Dedifferentiated amniotic fluid mesenchymal stem cell (primary cell): ENCODE measurements at regions not wholly inside any gene's neighbourhood (a gene's known extent, or its start where the extent isn't known, plus 50 kb on each side); places are given as distances from the start of the nearest gene placed in this dataset.
"Not testable (repeated sequence)": the region's sequence is repeated elsewhere in the genome, so short reads cannot be mapped to it uniquely, and the experiment has no call there.

Experiments
- DNase-seq: peaks from one replicate; pipeline ENCODE4 v3.0.0-alpha.2; 2016; ENCODE audit errors: extremely low spot score

- DNase-seq, result peak; percentile 89
Measured at GRCh38 chr15:69760890-69761568, 308.4 kb downstream of the RPLP1 start.

- no peak for DNase-seq
Measured at GRCh38 chr15:69762373-69763148, 309.9 kb downstream of the RPLP1 start.

- DNase-seq, result no peak
Measured at GRCh38 chr15:69763831-69764230, 311.2 kb downstream of the RPLP1 start.

- DNase-seq, result no peak
Measured at GRCh38 chr15:69766156-69766555, 313.5 kb downstream of the RPLP1 start.

GRCh38 chr15:69767191-69767590, 314.6 kb downstream of the RPLP1 start:
- no peak for DNase-seq

GRCh38 chr15:69769336-69769735, 316.7 kb downstream of the RPLP1 start:
- not testable (repeated sequence) for DNase-seq

GRCh38 chr15:69774258-69774657, 321.6 kb downstream of the RPLP1 start:
- not testable (repeated sequence) for DNase-seq

GRCh38 chr15:69774711-69775110, 322.1 kb downstream of the RPLP1 start:
- not testable (repeated sequence) for DNase-seq

GRCh38 chr15:69777356-69777755, 320.4 kb downstream of the TLE3 start:
- DNase-seq, result no peak

- no peak for DNase-seq
Measured at GRCh38 chr15:69780374-69780773, 317.3 kb downstream of the TLE3 start.

- no peak for DNase-seq
Measured at GRCh38 chr15:69780981-69781380, 316.7 kb downstream of the TLE3 start.

GRCh38 chr15:69781411-69782125, 316.1 kb downstream of the TLE3 start:
- DNase-seq, result no peak

GRCh38 chr15:69782139-69782658, 315.5 kb downstream of the TLE3 start:
- DNase-seq, result no peak

GRCh38 chr15:69782809-69783208, 314.9 kb downstream of the TLE3 start:
- no peak for DNase-seq

GRCh38 chr15:69783211-69783610, 314.5 kb downstream of the TLE3 start:
- no peak for DNase-seq

- DNase-seq, result no peak
Measured at GRCh38 chr15:69784798-69785566, 312.7 kb downstream of the TLE3 start.

GRCh38 chr15:69786136-69786701, 311.5 kb downstream of the TLE3 start:
- no peak for DNase-seq

- no peak for DNase-seq
Measured at GRCh38 chr15:69787791-69788190, 309.9 kb downstream of the TLE3 start.

GRCh38 chr15:69789648-69790393, 307.9 kb downstream of the TLE3 start:
- DNase-seq, result no peak

GRCh38 chr15:69790632-69791031, 307.1 kb downstream of the TLE3 start:
- no peak for DNase-seq

- DNase-seq, result no peak
Measured at GRCh38 chr15:69792823-69793222, 304.9 kb downstream of the TLE3 start.
